GM12878 (cell line): ENCODE measurements at regions not wholly inside any gene's neighbourhood (a gene's known extent, or its start where the extent isn't known, plus 50 kb on each side); places are given as distances from the start of the nearest gene placed in this dataset.

Experiments used
- ATAC-seq: fragments of 200-7000 bp; cut with Tn5 transposase; 3 replicates; pipeline ENCODE4 v1.9.1; 2020; ENCODE audit warnings: mild to moderate bottlenecking, moderate library complexity
- BruUV-seq: library from RNA; stranded (reverse); fragments of 400-500 nt; replicated peaks from 2 replicates; lab custom pipeline; 2021; lab: Mats Ljungman, UMichigan
- CTCF ChIA-PET: fragments of 300-600 bp; sonication (Branson Sonifier 250); formaldehyde crosslinking; extraction: SDS; loops from one replicate; lab custom pipeline; 2021; ENCODE audit warnings: inconsistent platforms; lab: Yijun Ruan, JAX
- POLR2A ChIA-PET: fragments of 350-600 bp; formaldehyde crosslinking; extraction: SDS; loops from one replicate; lab custom pipeline; 2021; ENCODE audit warnings: inconsistent platforms; lab: Charles Lee
- RAD21 ChIA-PET: fragments of 300-600 bp; sonication (Branson Sonifier 250); formaldehyde crosslinking; loops from one replicate; lab custom pipeline; 2023; ENCODE audit warnings: antibody characterized with exemption; ENCODE audit not compliant: unreplicated experiment; lab: Charles Lee
- SMC1A ChIA-PET: fragments of 300-600 bp; sonication (Branson Sonifier 250); formaldehyde crosslinking; loops from one replicate; lab custom pipeline; 2023; ENCODE audit not compliant: unreplicated experiment, uncharacterized antibody; lab: Charles Lee
- DNase-seq: peaks from one replicate; pipeline ENCODE4 v3.0.0-alpha.2; 2011; ENCODE audit warnings: low read depth, low spot score
- FAIRE-seq: peaks from 3 replicates; lab custom pipeline; 2011; peaks lifted over from hg19 to GRCh38; lab: Jason Lieb, UNC
- H2AFZ ChIP-seq: 2 replicates; pipeline ENCODE4 v1.6.0; 2011; ENCODE audit warnings: low read depth, low read length, control low read depth; ENCODE audit not compliant: control insufficient read depth
- H3K27ac ChIP-seq: 2 replicates; pipeline ENCODE4 v1.5.1; 2011; ENCODE audit warnings: control low read depth; ENCODE audit not compliant: control insufficient read depth, insufficient read depth
- H3K27me3 ChIP-seq, 2 experiments: replicated peaks in 1 of 2; 2 replicates each; pipeline versions ENCODE4 v1.6.0 to v1.6.1; 2011; ENCODE audit warnings: low read length in 1 of 2; ENCODE audit not compliant: control insufficient read depth in 2 of 2, insufficient read depth in 2 of 2
- H3K36me3 ChIP-seq, 2 experiments: 2 replicates each; pipeline ENCODE4 v1.5.1; 2011; ENCODE audit warnings: low read length in 1 of 2; ENCODE audit not compliant: control insufficient read depth in 2 of 2, insufficient read depth in 2 of 2
- H3K4me1 ChIP-seq: 2 replicates; pipeline ENCODE4 v1.6.1; 2011; ENCODE audit warnings: mild to moderate bottlenecking, low read length, moderate library complexity, mixed read lengths; ENCODE audit not compliant: control insufficient read depth, insufficient read depth
- H3K4me2 ChIP-seq: 2 replicates; pipeline ENCODE4 v1.6.0; 2011; ENCODE audit warnings: control low read depth; ENCODE audit not compliant: control insufficient read depth, insufficient read depth
- H3K4me3 ChIP-seq: fragments of 200-600 bp; sonication (generic); 2 replicates; pipeline ENCODE4 v1.5.1; 2016
- H3K79me2 ChIP-seq: 2 replicates; pipeline ENCODE4 v1.6.0; 2011; ENCODE audit warnings: low read length; ENCODE audit not compliant: control insufficient read depth, insufficient read depth
- H3K9ac ChIP-seq: 2 replicates; pipeline ENCODE4 v1.8.0; 2011; ENCODE audit warnings: low read length, control low read depth, mixed read lengths; ENCODE audit not compliant: control insufficient read depth, insufficient read depth
- H3K9me3 ChIP-seq: replicated peaks from 3 replicates; pipeline ENCODE4 v1.5.1; 2011; ENCODE audit warnings: mild to moderate bottlenecking, low read length; ENCODE audit not compliant: control insufficient read depth, insufficient read depth
- H4K20me1 ChIP-seq: 2 replicates; pipeline ENCODE4 v1.6.0; 2011; ENCODE audit not compliant: control insufficient read depth, insufficient read depth
- CBX5 ChIP-seq: sonication (generic); IDR thresholded peaks from 2 replicates; pipeline ENCODE4 v1.6.1; 2016; ENCODE audit warnings: low read depth, moderate library complexity, mild to moderate bottlenecking, inconsistent platforms
- MEF2B ChIP-seq: fragments of 450-650 bp; IDR thresholded peaks from 2 replicates; pipeline ENCODE4 v1.6.1; 2018; ENCODE audit warnings: mild to moderate bottlenecking, moderate library complexity; ENCODE audit not compliant: partially characterized antibody, poor library complexity, severe bottlenecking
- NBN ChIP-seq: fragments of 450-650 bp; IDR thresholded peaks from 2 replicates; pipeline ENCODE4 v1.6.1; 2016
- PAX8 ChIP-seq: fragments of 450-650 bp; IDR thresholded peaks from 2 replicates; pipeline ENCODE4 v1.6.1; 2017; ENCODE audit warnings: mild to moderate bottlenecking, moderate library complexity
- POLR2AphosphoS5 ChIP-seq: IDR thresholded peaks from 2 replicates; pipeline ENCODE4 v1.6.1; 2011; ENCODE audit warnings: mild to moderate bottlenecking, low read length, inconsistent platforms
- ZNF622 ChIP-seq: fragments of 450-650 bp; IDR thresholded peaks from 2 replicates; pipeline ENCODE4 v1.6.1; 2017; ENCODE audit warnings: mild to moderate bottlenecking, inconsistent platforms
- WGBS: methylation state at CpG from one replicate; pipeline ENCODE4 v1.1.6; 2016; ENCODE audit warnings: low lambda C conversion rate; ENCODE audit not compliant: insufficient replicate concordance, insufficient coverage; ENCODE audit errors: missing lambda C conversion rate; 5-methylcytosine and 5-hydroxymethylcytosine counted together
- in situ Hi-C: fragments of 300-500 bp; cut with MboI; formaldehyde crosslinking; loops from 9 replicates; pipeline ENCODE4 v1.14.3; 2018; ENCODE audit warnings: mixed read lengths
- intact Hi-C: fragments of 100-400 bp; cut with micrococcal nuclease; formaldehyde crosslinking; loops from one replicate; pipeline ENCODE4 v1.14.2; 2022; ENCODE audit not compliant: unreplicated experiment
- TF ChIP-seq, protein P1 (sequence below): fragments of 450-650 bp; IDR thresholded peaks from 2 replicates; pipeline ENCODE4 v1.6.1; 2016; ENCODE audit warnings: mild to moderate bottlenecking
- TF ChIP-seq, protein P2 (sequence below): fragments of 450-650 bp; IDR thresholded peaks from 2 replicates; pipeline ENCODE4 v1.6.1; 2017; ENCODE audit warnings: mild to moderate bottlenecking, moderate library complexity
- TF ChIP-seq, protein P3 (sequence below): fragments of 450-650 bp; IDR thresholded peaks from 2 replicates; pipeline ENCODE4 v1.6.1; 2014; ENCODE audit warnings: mild to moderate bottlenecking

DNA sequence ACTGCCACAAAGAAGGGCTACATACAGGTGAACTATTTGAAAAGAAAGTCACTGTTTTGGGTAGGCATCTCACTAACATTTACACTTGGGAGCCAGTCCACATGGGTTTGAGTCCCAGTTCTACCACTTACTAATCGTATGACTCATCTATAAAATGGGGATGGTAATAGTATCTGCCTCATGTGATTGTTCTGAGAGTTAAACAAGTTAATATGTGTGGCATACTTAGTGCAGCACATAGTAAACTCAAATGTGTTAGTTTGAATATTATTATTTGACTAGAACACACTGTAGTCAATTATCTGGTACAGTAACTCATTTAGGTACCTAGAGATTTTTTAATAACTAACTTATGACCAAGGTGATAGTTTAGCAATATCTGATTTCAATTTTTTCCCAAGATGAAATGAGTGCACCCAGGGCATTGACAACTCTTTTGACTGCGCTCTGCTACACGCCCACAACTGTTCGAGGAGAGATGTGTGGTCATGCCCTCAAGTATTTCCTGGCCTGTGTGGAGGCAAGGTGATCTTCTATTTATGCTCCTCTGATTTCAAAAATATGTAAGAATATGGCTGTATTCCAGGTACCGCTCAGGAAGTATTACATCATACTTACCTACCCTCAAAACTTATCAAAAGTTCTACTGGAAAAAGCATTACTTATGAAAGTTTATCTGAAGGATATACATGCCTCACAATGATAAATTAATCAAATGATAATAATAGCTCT is 210.6 kb upstream of the EGLN3 start:
- no peak overlapping the region for H3K9ac ChIP-seq
- in situ Hi-C loops (no loop called here), intact Hi-C loops (no loop called here)
- no peaks in the 10 kb centered on the region for H3K4me1 ChIP-seq
- H3K4me3 ChIP-seq, result no peak overlapping the region
- SMC1A ChIA-PET, result interaction anchor here (1.0 to 1.5 kb wide), 3 partner anchors 12 to 19 kb away, joined by 3 to 4 read pairs (median 4); no protein-coding TSS in a partner anchor
- no TSS peak for BruUV-seq
- H3K79me2 ChIP-seq, result no peaks in the 10 kb centered on the region
- no peaks in the 10 kb centered on the region for H3K36me3 ChIP-seq
- no peak for TF ChIP-seq MEF2B
- TF ChIP-seq POLR2AphosphoS5, result no peak
- no peak overlapping the region for H3K4me2 ChIP-seq
- POLR2A ChIA-PET, result interaction anchor here (0.6 kb wide), 1 partner anchor 268 kb away, joined by 3 read pairs; no protein-coding TSS in a partner anchor
- no peaks in the 10 kb centered on the region for H4K20me1 ChIP-seq
- CTCF ChIA-PET, result interaction anchor here (0.6 to 1.4 kb wide), 3 partner anchors 11 to 314 kb away, joined by 3 to 6 read pairs (median 4); no protein-coding TSS in a partner anchor
- peak; percentile 66 for ATAC-seq
- no peak for DNase-seq
- no peak overlapping the region for H3K27ac ChIP-seq
- H2AFZ ChIP-seq, result no peak overlapping the region
- no peaks in the 10 kb centered on the region for H3K9me3 ChIP-seq
- FAIRE-seq, result no peak
- H3K27me3 ChIP-seq, result no peaks in the 10 kb centered on the region
- WGBS, result 12% methylated on average over 5 of the region's 5 CpGs
- RAD21 ChIA-PET, result interaction anchor here (1.2 kb wide), 1 partner anchor 63 kb away, joined by 3 read pairs; no protein-coding TSS in a partner anchor

DNA sequence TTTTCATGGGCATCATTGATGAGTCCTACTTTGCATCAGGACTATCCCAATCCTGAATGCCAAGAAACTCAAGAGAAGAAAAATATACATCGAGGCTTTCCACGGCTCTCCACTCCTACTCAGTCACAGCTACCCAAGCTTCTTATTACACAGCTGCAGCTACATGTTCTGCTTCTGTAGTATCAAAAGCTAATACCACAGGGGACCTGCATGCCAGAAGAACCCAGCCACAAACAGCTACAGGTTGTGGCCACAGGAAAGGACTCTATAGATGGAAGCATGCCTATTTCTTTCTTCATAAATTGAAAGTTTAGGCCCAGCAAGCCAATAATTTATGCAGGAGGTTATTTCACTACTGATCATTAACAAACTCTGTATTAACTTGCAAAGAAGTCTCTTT is 209.7 kb upstream of the EGLN3 start:
- Histone ChIP-seq H3K27me3 (no peaks in the 10 kb centered on the region), H3K79me2 (no peaks in the 10 kb centered on the region), H4K20me1 (no peaks in the 10 kb centered on the region), H3K4me1 (no peaks in the 10 kb centered on the region), H3K9me3 (no peaks in the 10 kb centered on the region), H3K27ac (no peak overlapping the region), H2AFZ (no peak overlapping the region), H3K9ac (no peak overlapping the region), H3K4me2 (no peak overlapping the region), H3K36me3 (no peaks in the 10 kb centered on the region), H3K4me3 (no peak overlapping the region)
- FAIRE-seq (no peak), DNase-seq (no peak), ATAC-seq (no peak)
- in situ Hi-C loops (no loop called here), intact Hi-C loops (no loop called here)
- ChIA-PET POLR2A (interaction anchor here (1.2 kb wide), 1 partner anchor 61 kb away, joined by 5 read pairs; no protein-coding TSS in a partner anchor), RAD21 (interaction anchor here (1.7 kb wide), 1 partner anchor 317 kb away, joined by 4 read pairs; no protein-coding TSS in a partner anchor), SMC1A (interaction anchor here (1.0 to 1.6 kb wide), 5 partner anchors 20 to 64 kb away, joined by 3 to 8 read pairs (median 4); no protein-coding TSS in a partner anchor), CTCF (no interaction called here)
- no TSS peak for BruUV-seq
- 9% methylated on average over 2 of the region's 2 CpGs for WGBS
- TF ChIP-seq, protein P1, sequence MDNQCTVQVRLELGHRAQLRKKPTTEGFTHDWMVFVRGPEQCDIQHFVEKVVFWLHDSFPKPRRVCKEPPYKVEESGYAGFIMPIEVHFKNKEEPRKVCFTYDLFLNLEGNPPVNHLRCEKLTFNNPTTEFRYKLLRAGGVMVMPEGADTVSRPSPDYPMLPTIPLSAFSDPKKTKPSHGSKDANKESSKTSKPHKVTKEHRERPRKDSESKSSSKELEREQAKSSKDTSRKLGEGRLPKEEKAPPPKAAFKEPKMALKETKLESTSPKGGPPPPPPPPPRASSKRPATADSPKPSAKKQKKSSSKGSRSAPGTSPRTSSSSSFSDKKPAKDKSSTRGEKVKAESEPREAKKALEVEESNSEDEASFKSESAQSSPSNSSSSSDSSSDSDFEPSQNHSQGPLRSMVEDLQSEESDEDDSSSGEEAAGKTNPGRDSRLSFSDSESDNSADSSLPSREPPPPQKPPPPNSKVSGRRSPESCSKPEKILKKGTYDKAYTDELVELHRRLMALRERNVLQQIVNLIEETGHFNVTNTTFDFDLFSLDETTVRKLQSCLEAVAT, result no peak
- no peak for TF ChIP-seq NBN
- TF ChIP-seq ZNF622, result no peak
- TF ChIP-seq POLR2AphosphoS5, result no peak
- no peak for TF ChIP-seq PAX8
- TF ChIP-seq, protein P2, sequence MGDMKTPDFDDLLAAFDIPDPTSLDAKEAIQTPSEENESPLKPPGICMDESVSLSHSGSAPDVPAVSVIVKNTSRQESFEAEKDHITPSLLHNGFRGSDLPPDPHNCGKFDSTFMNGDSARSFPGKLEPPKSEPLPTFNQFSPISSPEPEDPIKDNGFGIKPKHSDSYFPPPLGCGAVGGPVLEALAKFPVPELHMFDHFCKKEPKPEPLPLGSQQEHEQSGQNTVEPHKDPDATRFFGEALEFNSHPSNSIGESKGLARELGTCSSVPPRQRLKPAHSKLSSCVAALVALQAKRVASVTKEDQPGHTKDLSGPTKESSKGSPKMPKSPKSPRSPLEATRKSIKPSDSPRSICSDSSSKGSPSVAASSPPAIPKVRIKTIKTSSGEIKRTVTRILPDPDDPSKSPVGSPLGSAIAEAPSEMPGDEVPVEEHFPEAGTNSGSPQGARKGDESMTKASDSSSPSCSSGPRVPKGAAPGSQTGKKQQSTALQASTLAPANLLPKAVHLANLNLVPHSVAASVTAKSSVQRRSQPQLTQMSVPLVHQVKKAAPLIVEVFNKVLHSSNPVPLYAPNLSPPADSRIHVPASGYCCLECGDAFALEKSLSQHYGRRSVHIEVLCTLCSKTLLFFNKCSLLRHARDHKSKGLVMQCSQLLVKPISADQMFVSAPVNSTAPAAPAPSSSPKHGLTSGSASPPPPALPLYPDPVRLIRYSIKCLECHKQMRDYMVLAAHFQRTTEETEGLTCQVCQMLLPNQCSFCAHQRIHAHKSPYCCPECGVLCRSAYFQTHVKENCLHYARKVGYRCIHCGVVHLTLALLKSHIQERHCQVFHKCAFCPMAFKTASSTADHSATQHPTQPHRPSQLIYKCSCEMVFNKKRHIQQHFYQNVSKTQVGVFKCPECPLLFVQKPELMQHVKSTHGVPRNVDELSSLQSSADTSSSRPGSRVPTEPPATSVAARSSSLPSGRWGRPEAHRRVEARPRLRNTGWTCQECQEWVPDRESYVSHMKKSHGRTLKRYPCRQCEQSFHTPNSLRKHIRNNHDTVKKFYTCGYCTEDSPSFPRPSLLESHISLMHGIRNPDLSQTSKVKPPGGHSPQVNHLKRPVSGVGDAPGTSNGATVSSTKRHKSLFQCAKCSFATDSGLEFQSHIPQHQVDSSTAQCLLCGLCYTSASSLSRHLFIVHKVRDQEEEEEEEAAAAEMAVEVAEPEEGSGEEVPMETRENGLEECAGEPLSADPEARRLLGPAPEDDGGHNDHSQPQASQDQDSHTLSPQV, result no peak
- TF ChIP-seq CBX5, result no peak
- TF ChIP-seq, protein P3, sequence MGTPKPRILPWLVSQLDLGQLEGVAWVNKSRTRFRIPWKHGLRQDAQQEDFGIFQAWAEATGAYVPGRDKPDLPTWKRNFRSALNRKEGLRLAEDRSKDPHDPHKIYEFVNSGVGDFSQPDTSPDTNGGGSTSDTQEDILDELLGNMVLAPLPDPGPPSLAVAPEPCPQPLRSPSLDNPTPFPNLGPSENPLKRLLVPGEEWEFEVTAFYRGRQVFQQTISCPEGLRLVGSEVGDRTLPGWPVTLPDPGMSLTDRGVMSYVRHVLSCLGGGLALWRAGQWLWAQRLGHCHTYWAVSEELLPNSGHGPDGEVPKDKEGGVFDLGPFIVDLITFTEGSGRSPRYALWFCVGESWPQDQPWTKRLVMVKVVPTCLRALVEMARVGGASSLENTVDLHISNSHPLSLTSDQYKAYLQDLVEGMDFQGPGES, result no peak
